Aorta (tissue), 5 donors: ENCODE measurements at regions not wholly inside any gene's neighbourhood (a gene's known extent, or its start where the extent isn't known, plus 50 kb on each side); places are given as distances from the start of the nearest gene placed in this dataset.
"Not testable (repeated sequence)": the region's sequence is repeated elsewhere in the genome, so short reads cannot be mapped to it uniquely, and the experiment has no call there.

Source experiments
- ATAC-seq: fragments of 200-7000 bp; cut with Tn5 transposase; one replicate; pipeline ENCODE4 v1.9.1; 2022; ENCODE audit warnings: moderate library complexity; ENCODE audit not compliant: low FRiP score
- DNase-seq, 2 donors: peaks; one replicate each; pipeline ENCODE4 v3.0.0-alpha.2; 2020
- H3K27ac ChIP-seq, 2 donors: one replicate each; pipeline ENCODE4 v1.5.1; 2013; ENCODE audit warnings: low read length in 2 of 2, mild to moderate bottlenecking in 2 of 2, moderate library complexity in 2 of 2, control low read depth in 1 of 2, inconsistent platforms in 1 of 2, low read depth in 1 of 2
- H3K27me3 ChIP-seq, 2 donors: one replicate each; pipeline ENCODE4 v1.6.1; 2013; ENCODE audit warnings: control low read depth in 1 of 2, low read length in 1 of 2, mild to moderate bottlenecking in 1 of 2, moderate library complexity in 1 of 2; ENCODE audit not compliant: insufficient read depth in 2 of 2, control insufficient read depth in 1 of 2
- H3K36me3 ChIP-seq, 2 donors: one replicate each; pipeline ENCODE4 v1.6.1; 2013; ENCODE audit warnings: control low read depth in 1 of 2, low read length in 1 of 2, mild to moderate bottlenecking in 1 of 2; ENCODE audit not compliant: insufficient read depth in 2 of 2, control insufficient read depth in 1 of 2
- H3K4me1 ChIP-seq, 2 donors: one replicate each; pipeline ENCODE4 v1.6.1; 2013; ENCODE audit warnings: low read length in 2 of 2, control low read depth in 1 of 2, mild to moderate bottlenecking in 1 of 2, moderate library complexity in 1 of 2; ENCODE audit not compliant: insufficient read depth in 2 of 2, control insufficient read depth in 1 of 2
- H3K4me3 ChIP-seq, 2 donors: one replicate each; pipeline ENCODE4 v1.5.1; 2013; ENCODE audit warnings: low read length in 2 of 2, control low read depth in 1 of 2, mild to moderate bottlenecking in 1 of 2
- H3K9me3 ChIP-seq: one replicate; pipeline ENCODE4 v1.6.1; 2013; ENCODE audit warnings: mild to moderate bottlenecking, low read length; ENCODE audit not compliant: control insufficient read depth
- WGBS, 2 donors: extraction: QIAGEN DNeasy Blood & Tissue Kit; methylation state at CpG; one replicate each; pipeline ENCODE4 v1.1.7; 2013; 5-methylcytosine and 5-hydroxymethylcytosine counted together
- intact Hi-C, 2 donors: fragments of 100-400 bp; cut with DNase I; formaldehyde crosslinking; loops; one replicate each; pipeline versions ENCODE4 v1.14.2 to v1.15.0; 2022
- donor health status: healthy with polysubstance abuse.
- donor health status: Bipolar disorder and iron deficiency.
- donor health status: DM: no; HTN: no; CAD: no.
- donor health status: DM: no; HTN: no; CAD: no.
- donor health status: DM: yes; HTN: yes; CAD: no.

DNA sequence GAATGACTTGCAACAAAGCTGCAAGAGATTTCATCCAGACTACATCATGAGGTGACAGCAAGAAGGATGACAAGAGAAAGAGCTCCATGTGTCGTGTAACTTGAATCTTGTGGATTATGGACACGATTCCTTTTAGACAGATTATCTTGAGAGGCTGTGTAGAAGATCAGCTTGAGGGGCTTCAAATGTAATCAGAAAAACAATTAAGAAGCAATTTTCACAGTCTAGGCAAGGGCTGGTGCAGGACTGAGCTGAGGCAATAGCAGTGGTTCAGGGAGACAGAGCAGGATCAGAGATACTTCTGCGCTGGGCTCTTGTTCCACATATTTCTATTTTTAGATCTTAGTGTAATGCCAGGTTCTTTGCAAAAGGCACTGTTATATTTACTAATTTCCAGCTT, 253.0 kb upstream of the COBL start:
- Histone ChIP-seq H3K4me1 (no peaks in the 10 kb centered on the region), H3K27ac (no peak overlapping the region), H3K36me3 (no peaks in the 10 kb centered on the region), H3K27me3 (no peaks in the 10 kb centered on the region), H3K9me3 (no peaks in the 10 kb centered on the region), H3K4me3 (no peak overlapping the region)
- DNase-seq (no peak), ATAC-seq (no peak)
- intact Hi-C loops = no loop called here
- 67 to 80% methylated on average over 3 of the region's 3 CpGs for WGBS, 2 donors

DNA sequence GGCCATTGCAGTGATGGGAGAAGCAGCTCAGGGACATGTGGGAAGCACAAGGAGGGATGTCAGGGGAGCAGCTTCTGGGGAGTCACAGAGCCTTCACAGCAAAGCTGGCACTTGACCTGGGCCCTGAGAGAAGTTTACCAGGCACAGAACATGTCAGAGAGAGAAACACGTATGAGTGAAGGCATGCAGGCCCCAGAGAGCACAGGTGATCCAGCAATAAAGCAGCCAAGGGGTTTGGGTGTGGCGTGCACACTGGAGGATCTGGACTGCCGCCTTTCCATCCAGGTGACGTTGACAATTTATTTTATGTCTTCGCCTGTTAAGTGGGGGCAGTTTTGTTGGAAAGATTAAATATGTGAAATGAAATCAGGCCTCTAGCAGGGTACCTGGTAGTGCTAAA, 252.6 kb upstream of the COBL start:
- no peak overlapping the region for H3K27ac ChIP-seq
- H3K4me1 ChIP-seq = no peaks in the 10 kb centered on the region
- ATAC-seq (no peak), DNase-seq (no peak)
- intact Hi-C loops = no loop called here
- no peaks in the 10 kb centered on the region for H3K9me3 ChIP-seq
- no peaks in the 10 kb centered on the region for H3K36me3 ChIP-seq
- 82 to 83% methylated on average over 5 of the region's 5 CpGs for WGBS, 2 donors
- H3K27me3 ChIP-seq = no peaks in the 10 kb centered on the region
- H3K4me3 ChIP-seq = no peak overlapping the region

DNA sequence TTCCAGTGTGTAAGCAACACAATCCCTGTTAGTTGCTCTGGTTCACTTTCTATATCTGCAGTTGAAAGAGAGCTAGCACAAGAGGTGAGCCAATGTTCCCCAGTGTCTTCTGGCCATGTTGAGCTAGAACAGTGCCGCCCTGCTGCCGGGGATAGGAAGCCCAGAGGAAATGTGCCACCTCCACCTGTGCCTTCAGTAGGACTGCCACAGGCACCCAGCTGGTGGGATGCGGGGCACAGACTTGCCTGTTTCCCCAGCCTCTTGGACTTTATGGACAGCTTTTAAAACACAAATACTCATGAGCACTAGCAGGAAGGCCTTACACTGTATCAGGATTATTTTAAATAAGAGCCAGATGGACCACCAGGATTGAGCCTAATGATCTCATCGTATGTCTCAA, 234.5 kb upstream of the COBL start:
- intact Hi-C loops = no loop called here
- 91 to 92% methylated on average over 4 of the region's 4 CpGs for WGBS, 2 donors
- H3K27ac ChIP-seq = no peak overlapping the region
- DNase-seq = no peak
- no peak for ATAC-seq
- no peaks in the 10 kb centered on the region for H3K36me3 ChIP-seq
- H3K9me3 ChIP-seq = no peaks in the 10 kb centered on the region
- H3K27me3 ChIP-seq = no peaks in the 10 kb centered on the region
- H3K4me1 ChIP-seq = no peaks in the 10 kb centered on the region
- no peak overlapping the region for H3K4me3 ChIP-seq

DNA sequence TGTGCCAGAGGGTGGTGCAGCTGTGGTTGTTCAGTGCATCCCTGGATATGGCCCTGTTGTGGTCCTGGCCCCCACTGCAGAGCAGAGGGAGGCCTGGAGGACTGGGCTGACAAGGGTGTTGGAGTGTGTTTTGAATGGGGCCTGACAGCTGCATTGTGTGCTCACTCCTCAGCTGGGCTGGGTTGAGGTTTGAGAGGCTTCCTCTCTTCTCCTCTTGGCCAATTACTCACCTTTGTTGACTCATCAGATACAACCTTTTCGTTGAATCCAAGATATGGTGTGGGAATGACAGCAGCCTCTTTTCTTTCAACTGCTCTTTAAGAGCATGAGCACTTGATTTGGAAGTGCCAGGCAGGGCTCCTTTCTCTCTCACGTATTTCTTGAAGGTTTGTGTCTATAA, 228.5 kb upstream of the COBL start:
- Histone ChIP-seq H3K27ac (no peak overlapping the region), H3K9me3 (peaks cover 2% of the 10 kb centered on the region), H3K4me1 (no peaks in the 10 kb centered on the region), H3K36me3 (no peaks in the 10 kb centered on the region), H3K27me3 (no peaks in the 10 kb centered on the region), H3K4me3 (no peak overlapping the region)
- ATAC-seq (no peak), DNase-seq (no peak)
- 42 to 48% methylated on average over 2 of the region's 2 CpGs for WGBS, 2 donors
- intact Hi-C loops = no loop called here

DNA sequence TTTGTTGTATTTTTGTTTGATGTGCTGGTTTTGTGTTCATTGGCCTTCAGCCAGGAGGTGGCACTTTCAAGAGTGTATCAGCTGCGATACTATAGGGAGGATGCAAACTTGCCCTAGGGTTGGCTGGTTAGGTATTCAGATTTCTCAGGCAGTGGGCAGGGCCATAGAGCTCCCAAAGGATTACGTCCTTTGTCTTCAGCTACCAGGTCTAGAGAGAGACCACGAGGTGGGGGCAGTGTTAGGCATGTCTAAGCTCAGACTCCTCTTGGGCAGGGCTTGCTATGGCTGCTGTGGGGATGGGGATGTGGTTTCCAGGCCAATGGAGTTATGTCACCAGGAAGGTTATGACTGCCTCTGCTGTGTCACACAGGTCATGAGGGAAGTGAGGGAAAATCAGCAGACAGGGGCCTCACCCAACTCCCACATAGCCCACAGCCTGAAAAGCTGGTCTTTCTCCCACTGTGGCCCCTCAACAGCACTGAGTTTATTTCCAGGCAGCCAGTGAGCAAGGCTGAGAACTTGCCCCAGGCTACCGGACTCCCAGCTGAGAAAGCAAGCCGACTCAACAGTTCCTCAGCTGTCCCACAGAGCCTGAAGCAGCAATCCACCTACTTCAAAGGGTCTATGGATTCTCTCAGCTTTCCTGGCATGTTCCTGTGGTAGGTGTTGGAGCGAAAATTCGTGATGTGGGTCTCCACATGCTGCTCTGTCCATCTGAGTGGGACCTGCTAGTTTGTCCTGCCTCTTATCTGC, 227.4 kb upstream of the COBL start:
- DNase-seq (no peak), ATAC-seq (no peak)
- no peak overlapping the region for H3K27ac ChIP-seq
- no peak overlapping the region for H3K4me3 ChIP-seq
- WGBS, 2 donors = 64 to 69% methylated on average over 7 of the region's 7 CpGs
- H3K9me3 ChIP-seq = peaks cover 2% of the 10 kb centered on the region
- intact Hi-C loops = no loop called here
- H3K27me3 ChIP-seq = no peaks in the 10 kb centered on the region
- H3K4me1 ChIP-seq = no peaks in the 10 kb centered on the region
- no peaks in the 10 kb centered on the region for H3K36me3 ChIP-seq

DNA sequence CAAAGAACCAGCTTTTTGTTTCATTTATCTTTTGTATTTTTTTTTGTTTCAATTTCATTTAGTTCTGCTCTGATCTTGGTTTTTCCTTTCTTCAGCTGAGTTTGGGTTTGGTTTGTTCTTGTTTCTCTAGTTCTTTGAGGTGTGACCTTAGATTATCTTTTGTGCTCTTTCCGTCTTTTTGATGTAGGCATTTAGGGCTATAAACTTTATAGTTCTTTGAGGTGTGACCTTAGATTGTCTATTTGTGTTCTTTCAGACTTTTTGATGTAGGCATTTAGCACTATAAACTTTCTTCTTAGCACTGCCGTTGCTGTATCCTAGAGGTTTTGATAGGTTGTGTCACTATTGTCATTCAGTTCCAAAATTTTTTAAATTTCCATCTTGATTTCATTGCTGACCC, 224.3 kb upstream of the COBL start:
- H3K36me3 ChIP-seq, H3K27ac ChIP-seq, H3K9me3 ChIP-seq, ATAC-seq, H3K4me3 ChIP-seq, H3K27me3 ChIP-seq, DNase-seq, intact Hi-C loops, H3K4me1 ChIP-seq: not testable (repeated sequence)
- 47 to 53% methylated on average over 2 of the region's 2 CpGs for WGBS, 2 donors

DNA sequence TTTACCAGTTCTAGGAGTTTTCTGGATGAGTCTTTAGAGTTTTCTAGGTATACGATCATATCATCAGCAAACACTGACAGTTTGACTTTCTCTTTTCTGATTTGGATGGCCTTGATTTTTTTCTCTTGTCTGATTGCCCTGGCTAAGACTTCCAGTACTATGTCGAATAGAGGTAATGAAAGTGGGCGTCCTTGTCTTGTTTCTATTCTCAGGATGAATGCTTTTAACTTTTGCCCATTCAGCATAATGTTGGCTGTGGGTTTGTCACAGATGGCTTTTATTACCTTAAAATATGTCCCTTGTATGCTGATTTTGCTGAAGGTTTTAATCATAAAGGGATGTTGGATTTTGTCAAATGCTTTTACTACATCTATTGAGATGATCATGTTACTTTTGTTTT, 223.2 kb upstream of the COBL start:
- WGBS, 2 donors = 77 to 81% methylated on average over 3 of the region's 3 CpGs
- ATAC-seq (no peak), DNase-seq (no peak)
- intact Hi-C loops = no loop called here
- no peaks in the 10 kb centered on the region for H3K27me3 ChIP-seq
- peaks cover 2% of the 10 kb centered on the region for H3K9me3 ChIP-seq
- H3K27ac ChIP-seq = no peak overlapping the region
- H3K4me1 ChIP-seq = no peaks in the 10 kb centered on the region
- H3K36me3 ChIP-seq = no peaks in the 10 kb centered on the region
- H3K4me3 ChIP-seq = no peak overlapping the region

DNA sequence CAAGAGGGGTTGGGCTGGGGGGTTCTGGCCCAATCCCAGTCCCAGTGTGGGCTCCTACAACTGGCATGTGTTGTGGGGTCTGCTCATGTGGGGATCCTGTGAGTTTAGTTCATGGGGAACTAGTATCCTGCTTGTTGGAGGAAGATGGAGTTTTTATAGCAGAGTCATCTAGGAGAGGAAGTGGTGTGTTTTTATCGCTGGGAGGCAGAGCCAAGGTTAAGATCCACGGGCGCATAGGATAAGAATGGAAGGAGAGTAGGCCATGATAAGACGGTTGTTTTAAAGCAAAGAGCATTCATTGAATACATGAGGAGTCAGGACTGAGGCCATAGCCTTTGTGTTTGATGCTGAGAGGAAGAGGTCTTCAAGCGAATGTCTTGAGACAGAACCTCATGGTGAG, 211.6 kb upstream of the COBL start:
- H3K36me3 ChIP-seq = no peaks in the 10 kb centered on the region
- no peak overlapping the region for H3K4me3 ChIP-seq
- intact Hi-C loops = no loop called here
- DNase-seq (no peak), ATAC-seq (no peak)
- no peaks in the 10 kb centered on the region for H3K4me1 ChIP-seq
- 91 to 92% methylated on average over 5 of the region's 5 CpGs for WGBS, 2 donors
- H3K27ac ChIP-seq = no peak overlapping the region
- peaks cover 0 to 1% of the 10 kb centered on the region in 2 donors for H3K27me3 ChIP-seq
- H3K9me3 ChIP-seq = no peaks in the 10 kb centered on the region

DNA sequence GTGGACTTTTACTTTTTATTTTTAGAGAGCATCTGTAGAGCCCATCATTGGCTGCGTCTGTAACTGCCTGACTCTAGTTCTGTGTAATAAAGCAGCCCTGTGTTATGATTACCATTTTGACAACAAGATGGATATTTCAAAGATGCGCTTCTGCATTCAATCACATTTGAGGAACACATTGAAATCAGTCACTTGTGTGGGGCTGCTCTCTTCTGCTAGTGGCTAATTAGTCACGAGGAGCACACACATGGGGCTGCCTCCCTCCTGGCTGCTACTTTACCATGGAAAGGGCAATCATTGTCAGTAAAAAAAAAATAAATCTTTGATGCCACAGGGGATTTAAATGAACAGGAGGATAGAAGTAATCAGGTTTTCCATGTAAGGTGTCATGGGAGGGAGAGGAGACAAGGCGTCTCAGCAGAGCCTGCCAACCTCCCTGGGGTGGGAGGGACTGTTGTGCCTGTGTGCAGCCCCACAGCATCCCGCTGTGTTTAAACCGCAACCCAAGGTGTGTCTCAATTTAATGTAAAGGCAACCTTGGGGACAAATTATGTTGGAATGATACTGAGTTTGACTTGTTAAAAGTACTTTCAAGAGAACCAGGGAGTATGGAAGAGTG, 205.2 kb upstream of the COBL start:
- Histone ChIP-seq H3K9me3 (no peaks in the 10 kb centered on the region), H3K36me3 (no peaks in the 10 kb centered on the region), H3K4me3 (no peak overlapping the region), H3K27me3 (no peaks in the 10 kb centered on the region), H3K27ac (no peak overlapping the region), H3K4me1 (no peaks in the 10 kb centered on the region)
- WGBS, 2 donors = 71 to 74% methylated on average over 6 of the region's 6 CpGs
- DNase-seq = no peak
- intact Hi-C loops = no loop called here
- ATAC-seq = no peak
